HG02938 (cell line): ENCODE measurements at regions not wholly inside any gene's neighbourhood (a gene's known extent, or its start where the extent isn't known, plus 50 kb on each side); places are given as distances from the start of the nearest gene placed in this dataset.

Experiments used
- ATAC-seq: cut with Tn5 transposase; IDR thresholded peaks from one replicate; pipeline ENCODE4 v1.9.1; 2021; ENCODE audit warnings: mild to moderate bottlenecking, moderate library complexity; ENCODE audit not compliant: unreplicated experiment

- ATAC-seq = no peak
These were observed 664.4 kb downstream of the NYAP2 start for GRCh38 chr2:226063704-226064440.

GRCh38 chr2:226059961-226060627, 660.6 kb downstream of the NYAP2 start:
- no peak for ATAC-seq

GRCh38 chr2:226057914-226058313, 658.4 kb downstream of the NYAP2 start:
- ATAC-seq = no peak

- ATAC-seq = no peak
These were observed 657.9 kb downstream of the NYAP2 start for GRCh38 chr2:226057365-226057764.

- ATAC-seq = no peak
These were observed 653.4 kb downstream of the NYAP2 start for GRCh38 chr2:226052772-226053416.

- no peak for ATAC-seq
These were observed 651.3 kb downstream of the NYAP2 start for GRCh38 chr2:226050822-226051221.

- no peak for ATAC-seq
These were observed 649.1 kb downstream of the NYAP2 start for GRCh38 chr2:226048611-226049010.

- ATAC-seq = no peak
These were observed 645.6 kb downstream of the NYAP2 start for GRCh38 chr2:226045080-226045479.

- no peak for ATAC-seq
These were observed 640.9 kb downstream of the NYAP2 start for GRCh38 chr2:226040344-226040900.

- ATAC-seq = no peak
These were observed 638.0 kb downstream of the NYAP2 start for GRCh38 chr2:226037526-226037925.

GRCh38 chr2:226031647-226032501, 632.4 kb downstream of the NYAP2 start:
- no peak for ATAC-seq

GRCh38 chr2:226030788-226031646, 631.5 kb downstream of the NYAP2 start:
- ATAC-seq = no peak

- ATAC-seq = no peak
These were observed 630.9 kb downstream of the NYAP2 start for GRCh38 chr2:226030369-226030768.

- ATAC-seq = no peak
These were observed 624.4 kb downstream of the NYAP2 start for GRCh38 chr2:226023946-226024345.

- no peak for ATAC-seq
These were observed 623.9 kb downstream of the NYAP2 start for GRCh38 chr2:226023383-226023782.

GRCh38 chr2:226020956-226021355, 621.4 kb downstream of the NYAP2 start:
- no peak for ATAC-seq

- ATAC-seq = no peak
These were observed 620.7 kb downstream of the NYAP2 start for GRCh38 chr2:226020176-226020575.

- ATAC-seq = no peak
These were observed 619.1 kb downstream of the NYAP2 start for GRCh38 chr2:226018641-226019040.

- no peak for ATAC-seq
These were observed 618.0 kb downstream of the NYAP2 start for GRCh38 chr2:226017537-226017936.

GRCh38 chr2:226017107-226017506, 617.6 kb downstream of the NYAP2 start:
- ATAC-seq = no peak
